Activated CD4-positive, alpha-beta T cell treated with anti-CD3 and anti-CD28 coated beads, Interleukin-2, amount 10 ng/mL, durations not matched to agents 24 days and 14 days (primary cell): ENCODE measurements at regions not wholly inside any gene's neighbourhood (a gene's known extent, or its start where the extent isn't known, plus 50 kb on each side); places are given as distances from the start of the nearest gene placed in this dataset.
"Not testable (repeated sequence)": the region's sequence is repeated elsewhere in the genome, so short reads cannot be mapped to it uniquely, and the experiment has no call there.

Source experiments
- DNase-seq: peaks from one replicate; pipeline ENCODE4 v3.0.0; 2022
- H3K27ac Mint-ChIP-seq: one replicate; pipeline ENCODE4 v1.8.0; 2022; ENCODE audit warnings: mild to moderate bottlenecking, mixed read lengths
- H3K27me3 Mint-ChIP-seq: one replicate; pipeline ENCODE4 v1.8.0; 2022; ENCODE audit warnings: mixed read lengths
- H3K36me3 Mint-ChIP-seq: one replicate; pipeline ENCODE4 v1.8.0; 2022; ENCODE audit warnings: low read depth, mild to moderate bottlenecking, mixed read lengths
- H3K4me1 Mint-ChIP-seq: one replicate; pipeline ENCODE4 v1.8.0; 2021; ENCODE audit warnings: mixed read lengths
- H3K4me3 Mint-ChIP-seq: one replicate; pipeline ENCODE4 v1.8.0; 2022; ENCODE audit warnings: mild to moderate bottlenecking, moderate library complexity, mixed read lengths
- H3K9me3 Mint-ChIP-seq: one replicate; pipeline ENCODE4 v1.8.0; 2021; ENCODE audit warnings: mixed read lengths
- intact Hi-C: fragments of 100-400 bp; cut with micrococcal nuclease; formaldehyde crosslinking; loops from one replicate; pipeline ENCODE4 v1.15.1; 2023

- intact Hi-C loops = no loop called here
- DNase-seq = no peak
- H3K4me1 Mint-ChIP-seq = no peaks in the 10 kb centered on the region
- H3K27me3 Mint-ChIP-seq = no peaks in the 10 kb centered on the region
- H3K36me3 Mint-ChIP-seq = no peaks in the 10 kb centered on the region
- H3K9me3 Mint-ChIP-seq = no peaks in the 10 kb centered on the region
- H3K27ac Mint-ChIP-seq = no peak overlapping the region
- no peak overlapping the region for H3K4me3 Mint-ChIP-seq
Measured at GRCh38 chr6:50993941-50994720, 175.5 kb downstream of the TFAP2B start.

- H3K4me1 Mint-ChIP-seq = no peaks in the 10 kb centered on the region
- no peaks in the 10 kb centered on the region for H3K9me3 Mint-ChIP-seq
- no peaks in the 10 kb centered on the region for H3K27me3 Mint-ChIP-seq
- H3K27ac Mint-ChIP-seq = no peak overlapping the region
- intact Hi-C loops = no loop called here
- H3K36me3 Mint-ChIP-seq = no peaks in the 10 kb centered on the region
- no peak overlapping the region for H3K4me3 Mint-ChIP-seq
- DNase-seq = no peak
Measured at GRCh38 chr6:50995036-50995435, 176.4 kb downstream of the TFAP2B start.

- intact Hi-C loops = no loop called here
- Mint-ChIP-seq H3K9me3 (no peaks in the 10 kb centered on the region), H3K27me3 (no peaks in the 10 kb centered on the region), H3K36me3 (no peaks in the 10 kb centered on the region), H3K4me3 (no peak overlapping the region), H3K27ac (no peak overlapping the region), H3K4me1 (no peaks in the 10 kb centered on the region)
- no peak for DNase-seq
Measured at GRCh38 chr6:50998905-50999304, 180.2 kb downstream of the TFAP2B start.

- intact Hi-C loops = no loop called here
- Mint-ChIP-seq H3K9me3 (no peaks in the 10 kb centered on the region), H3K4me1 (no peaks in the 10 kb centered on the region), H3K36me3 (no peaks in the 10 kb centered on the region), H3K27me3 (no peaks in the 10 kb centered on the region), H3K4me3 (no peak overlapping the region), H3K27ac (no peak overlapping the region)
- no peak for DNase-seq
Measured at GRCh38 chr6:51001399-51001798, 182.7 kb downstream of the TFAP2B start.

GRCh38 chr6:51004380-51004779, 185.7 kb downstream of the TFAP2B start:
- DNase-seq = no peak
- intact Hi-C loops = no loop called here
- Mint-ChIP-seq H3K4me1 (no peaks in the 10 kb centered on the region), H3K9me3 (no peaks in the 10 kb centered on the region), H3K27ac (no peak overlapping the region), H3K36me3 (no peaks in the 10 kb centered on the region), H3K27me3 (no peaks in the 10 kb centered on the region), H3K4me3 (no peak overlapping the region)

GRCh38 chr6:51005779-51006178, 187.1 kb downstream of the TFAP2B start:
- H3K4me3 Mint-ChIP-seq = no peak overlapping the region
- intact Hi-C loops = no loop called here
- H3K27ac Mint-ChIP-seq = no peak overlapping the region
- H3K36me3 Mint-ChIP-seq = no peaks in the 10 kb centered on the region
- no peaks in the 10 kb centered on the region for H3K9me3 Mint-ChIP-seq
- no peak for DNase-seq
- H3K27me3 Mint-ChIP-seq = no peaks in the 10 kb centered on the region
- no peaks in the 10 kb centered on the region for H3K4me1 Mint-ChIP-seq

GRCh38 chr6:51007237-51007636, 188.6 kb downstream of the TFAP2B start:
- H3K27ac Mint-ChIP-seq = no peak overlapping the region
- no peaks in the 10 kb centered on the region for H3K36me3 Mint-ChIP-seq
- H3K4me3 Mint-ChIP-seq = no peak overlapping the region

GRCh38 chr6:51008693-51009092, 190.0 kb downstream of the TFAP2B start:
- H3K36me3 Mint-ChIP-seq, H3K4me1 Mint-ChIP-seq, H3K9me3 Mint-ChIP-seq, H3K27ac Mint-ChIP-seq, intact Hi-C loops, H3K4me3 Mint-ChIP-seq, DNase-seq, H3K27me3 Mint-ChIP-seq: not testable (repeated sequence)

More at GRCh38 chr6:51007237-51007636, 188.6 kb downstream of the TFAP2B start:
- intact Hi-C loops = no loop called here
- no peaks in the 10 kb centered on the region for H3K9me3 Mint-ChIP-seq
- H3K4me1 Mint-ChIP-seq = no peaks in the 10 kb centered on the region
- DNase-seq = no peak
- no peaks in the 10 kb centered on the region for H3K27me3 Mint-ChIP-seq

GRCh38 chr6:51013376-51013775, 194.7 kb downstream of the TFAP2B start:
- intact Hi-C loops = no loop called here

GRCh38 chr6:51015394-51015793, 196.7 kb downstream of the TFAP2B start:
- no peaks in the 10 kb centered on the region for H3K9me3 Mint-ChIP-seq
- intact Hi-C loops = no loop called here
- no peaks in the 10 kb centered on the region for H3K4me1 Mint-ChIP-seq
- H3K36me3 Mint-ChIP-seq = no peaks in the 10 kb centered on the region
- no peak overlapping the region for H3K4me3 Mint-ChIP-seq
- no peaks in the 10 kb centered on the region for H3K27me3 Mint-ChIP-seq
- no peak overlapping the region for H3K27ac Mint-ChIP-seq
- no peak for DNase-seq

More at GRCh38 chr6:51013376-51013775, 194.7 kb downstream of the TFAP2B start:
- Mint-ChIP-seq H3K4me3 (no peak overlapping the region), H3K9me3 (no peaks in the 10 kb centered on the region), H3K27me3 (no peaks in the 10 kb centered on the region), H3K27ac (no peak overlapping the region), H3K36me3 (no peaks in the 10 kb centered on the region), H3K4me1 (no peaks in the 10 kb centered on the region)
- no peak for DNase-seq

- Mint-ChIP-seq H3K9me3 (no peaks in the 10 kb centered on the region), H3K36me3 (no peaks in the 10 kb centered on the region)
- intact Hi-C loops = no loop called here
Measured at GRCh38 chr6:51016489-51016888, 197.8 kb downstream of the TFAP2B start.

GRCh38 chr6:51019806-51020205, 201.1 kb downstream of the TFAP2B start:
- intact Hi-C loops = no loop called here
- DNase-seq = no peak
- H3K4me1 Mint-ChIP-seq = no peaks in the 10 kb centered on the region
- no peaks in the 10 kb centered on the region for H3K36me3 Mint-ChIP-seq
- no peak overlapping the region for H3K27ac Mint-ChIP-seq
- no peak overlapping the region for H3K4me3 Mint-ChIP-seq
- H3K27me3 Mint-ChIP-seq = no peaks in the 10 kb centered on the region
- no peaks in the 10 kb centered on the region for H3K9me3 Mint-ChIP-seq

More at GRCh38 chr6:51016489-51016888, 197.8 kb downstream of the TFAP2B start:
- no peak for DNase-seq
- no peaks in the 10 kb centered on the region for H3K4me1 Mint-ChIP-seq
- no peaks in the 10 kb centered on the region for H3K27me3 Mint-ChIP-seq
- H3K4me3 Mint-ChIP-seq = no peak overlapping the region
- H3K27ac Mint-ChIP-seq = no peak overlapping the region

- Mint-ChIP-seq H3K4me3 (no peak overlapping the region), H3K36me3 (no peaks in the 10 kb centered on the region), H3K4me1 (no peaks in the 10 kb centered on the region), H3K27me3 (no peaks in the 10 kb centered on the region), H3K9me3 (no peaks in the 10 kb centered on the region), H3K27ac (no peak overlapping the region)
- DNase-seq = no peak
- intact Hi-C loops = no loop called here
Measured at GRCh38 chr6:51021171-51021570, 202.5 kb downstream of the TFAP2B start.

GRCh38 chr6:51024126-51024525, 205.5 kb downstream of the TFAP2B start:
- Mint-ChIP-seq H3K36me3 (no peaks in the 10 kb centered on the region), H3K27me3 (no peaks in the 10 kb centered on the region), H3K9me3 (no peaks in the 10 kb centered on the region), H3K4me3 (no peak overlapping the region), H3K27ac (no peak overlapping the region), H3K4me1 (no peaks in the 10 kb centered on the region)
- DNase-seq = no peak
- intact Hi-C loops = no loop called here
